Esophagus muscularis mucosa (tissue), 2 donors: ENCODE measurements at regions not wholly inside any gene's neighbourhood (a gene's known extent, or its start where the extent isn't known, plus 50 kb on each side); places are given as distances from the start of the nearest gene placed in this dataset.

Experiments
- POLR2A ChIP-seq: fragments of 450-650 bp; IDR thresholded peaks from one replicate; pipeline ENCODE4 v1.6.1; 2017; ENCODE audit warnings: antibody characterized with exemption, moderate library complexity, mild to moderate bottlenecking, low read depth
- POLR2AphosphoS5 ChIP-seq, 2 donors: sonication (generic); formaldehyde crosslinking; IDR thresholded peaks; one replicate each; pipeline ENCODE4 v1.6.1; 2017; ENCODE audit warnings: antibody characterized with exemption in 2 of 2

- no peak for TF ChIP-seq POLR2AphosphoS5 (IDR thresholded peaks at IDR 0.05)
- no peak for TF ChIP-seq POLR2A
Measured at GRCh38 chr12:24172773-24173066, 223.2 kb upstream of the SOX5 start.
